MCF 10A (cell line): ENCODE measurements at regions not wholly inside any gene's neighbourhood (a gene's known extent, or its start where the extent isn't known, plus 50 kb on each side); places are given as distances from the start of the nearest gene placed in this dataset.

Source experiments
- BruUV-seq: library from RNA; stranded (reverse); fragments of 400-500 nt; replicated peaks from 2 replicates; lab custom pipeline; 2021; lab: Mats Ljungman, UMichigan
- CTCF ChIA-PET: fragments of 300-600 bp; sonication (Branson Sonifier 250); formaldehyde crosslinking; extraction: SDS; loops from one replicate; lab custom pipeline; 2021; ENCODE audit warnings: antibody characterized with exemption, inconsistent platforms; lab: Yijun Ruan, JAX
- POLR2A ChIA-PET: fragments of 300-600, 350-650 bp; sonication (Branson Sonifier 250); formaldehyde crosslinking; extraction: SDS; loops from one replicate; lab custom pipeline; 2020; ENCODE audit warnings: antibody characterized with exemption, inconsistent platforms; lab: Yijun Ruan, JAX
- DNase-seq: peaks from one replicate; pipeline ENCODE4 v3.0.0-alpha.2; 2018; ENCODE audit not compliant: unreplicated experiment
- H3K27ac Mint-ChIP-seq: one replicate; pipeline ENCODE4 v1.8.0; 2022; ENCODE audit warnings: mild to moderate bottlenecking, low read depth, mixed read lengths; ENCODE audit not compliant: unreplicated experiment
- H3K27me3 Mint-ChIP-seq: one replicate; pipeline ENCODE4 v1.8.0; 2022; ENCODE audit warnings: mixed read lengths; ENCODE audit not compliant: insufficient read depth, unreplicated experiment
- H3K36me3 Mint-ChIP-seq: one replicate; pipeline ENCODE4 v1.8.0; 2022; ENCODE audit warnings: mild to moderate bottlenecking, moderate library complexity, mixed read lengths; ENCODE audit not compliant: insufficient read depth, unreplicated experiment
- H3K4me1 Mint-ChIP-seq: one replicate; pipeline ENCODE4 v1.8.0; 2022; ENCODE audit warnings: mixed read lengths; ENCODE audit not compliant: insufficient read depth, unreplicated experiment
- H3K4me3 Mint-ChIP-seq: one replicate; pipeline ENCODE4 v1.8.0; 2022; ENCODE audit warnings: mild to moderate bottlenecking, moderate library complexity, mixed read lengths; ENCODE audit not compliant: unreplicated experiment
- H3K9me3 Mint-ChIP-seq: one replicate; pipeline ENCODE4 v1.8.0; 2022; ENCODE audit warnings: mixed read lengths; ENCODE audit not compliant: unreplicated experiment
- CTCF ChIP-seq: fragments of 200-600 bp; IDR thresholded peaks from one replicate; pipeline ENCODE4 v1.8.0; 2022; ENCODE audit warnings: antibody characterized with exemption, mild to moderate bottlenecking; ENCODE audit not compliant: unreplicated experiment
- intact Hi-C: fragments of 100-400 bp; cut with micrococcal nuclease; formaldehyde crosslinking; loops from 2 replicates; pipeline ENCODE4 v1.14.1; 2022

DNA sequence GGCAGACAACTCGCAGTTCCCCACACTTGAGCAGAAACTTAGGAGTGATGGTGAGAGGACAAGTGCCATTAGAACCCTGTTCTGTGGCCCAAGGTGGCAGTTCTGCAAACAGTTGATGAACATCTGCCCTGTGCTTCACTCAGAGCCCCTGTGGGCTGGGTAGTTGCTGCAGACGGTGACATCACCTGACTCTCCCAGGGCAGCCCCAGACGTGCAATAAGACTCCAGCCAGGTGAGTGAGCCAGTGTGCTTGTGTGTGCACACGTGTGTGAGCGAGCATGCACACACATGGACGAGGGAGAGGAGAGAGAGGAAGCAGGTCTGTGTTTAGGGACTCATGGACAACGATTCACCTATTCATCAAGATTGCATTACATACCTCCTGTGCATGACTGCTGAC lies 136.0 kb upstream of the GLI2 start:
- no peak overlapping the region for H3K4me3 Mint-ChIP-seq
- CTCF ChIA-PET: no interaction called here

DNA sequence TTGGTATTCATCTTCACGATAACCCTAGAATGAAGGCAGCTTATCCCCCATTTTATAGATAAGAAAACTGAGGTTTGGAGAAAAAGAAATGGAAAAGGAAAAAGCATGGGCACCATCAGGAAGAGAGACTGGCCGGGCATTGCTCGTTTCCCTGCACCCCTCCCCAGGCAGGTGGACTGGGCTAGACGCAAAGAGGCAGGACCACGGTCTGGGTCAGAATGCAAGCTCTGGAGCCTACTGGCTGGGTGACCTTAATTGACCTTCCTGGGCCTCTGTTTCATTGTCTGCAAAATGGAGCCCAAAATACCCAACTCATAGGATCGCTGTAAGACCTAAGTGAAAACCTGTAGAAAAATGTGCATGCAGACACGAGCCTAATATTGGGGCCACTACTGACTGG lies 135.3 kb upstream of the GLI2 start:
- intact Hi-C loops: no loop called here
- no TSS peak for BruUV-seq
- POLR2A ChIA-PET: interaction anchor here (0.6 to 1.1 kb wide), 2 partner anchors 13 to 20 kb away, joined by 3 to 5 read pairs; no protein-coding TSS in a partner anchor
- H3K36me3 Mint-ChIP-seq: no peaks in the 10 kb centered on the region
- H3K4me3 Mint-ChIP-seq: no peak overlapping the region
- no peaks in the 10 kb centered on the region for H3K9me3 Mint-ChIP-seq
- no peaks in the 10 kb centered on the region for H3K27me3 Mint-ChIP-seq
- no peak for DNase-seq
- CTCF ChIA-PET: interaction anchor here (0.6 kb wide), 1 partner anchor 50 kb away, joined by 3 read pairs; no protein-coding TSS in a partner anchor
- no peak for TF ChIP-seq CTCF
- H3K27ac Mint-ChIP-seq: no peak overlapping the region
- H3K4me1 Mint-ChIP-seq: peaks cover 20% of the 10 kb centered on the region

More for the DNA sequence above, 136.0 kb upstream of the GLI2 start:
- BruUV-seq: no TSS peak
- DNase-seq: no peak
- intact Hi-C loops: no loop called here
- no peak overlapping the region for H3K27ac Mint-ChIP-seq
- no peaks in the 10 kb centered on the region for H3K9me3 Mint-ChIP-seq
- TF ChIP-seq CTCF: no peak
- H3K27me3 Mint-ChIP-seq: no peaks in the 10 kb centered on the region
- POLR2A ChIA-PET: interaction anchor here (0.6 to 1.1 kb wide), 2 partner anchors 13 to 21 kb away, joined by 3 to 5 read pairs; no protein-coding TSS in a partner anchor
- no peaks in the 10 kb centered on the region for H3K36me3 Mint-ChIP-seq
- H3K4me1 Mint-ChIP-seq: peaks cover 24% of the 10 kb centered on the region

GRCh38 chr2:120600786-120601185 lies 134.9 kb upstream of the GLI2 start:
- H3K27me3 Mint-ChIP-seq: no peaks in the 10 kb centered on the region
- H3K27ac Mint-ChIP-seq: no peak overlapping the region
- intact Hi-C loops: no loop called here
- POLR2A ChIA-PET: interaction anchor here (1.1 kb wide), 1 partner anchor 19 kb away, joined by 5 read pairs; no protein-coding TSS in a partner anchor
- DNase-seq: no peak
- BruUV-seq: no TSS peak
- H3K4me3 Mint-ChIP-seq: no peak overlapping the region
- no peaks in the 10 kb centered on the region for H3K36me3 Mint-ChIP-seq
- H3K9me3 Mint-ChIP-seq: no peaks in the 10 kb centered on the region
- CTCF ChIA-PET: interaction anchor here (1.1 kb wide), 1 partner anchor 48 kb away, joined by 4 read pairs; no protein-coding TSS in a partner anchor
- no peak for TF ChIP-seq CTCF
- peaks cover 20% of the 10 kb centered on the region for H3K4me1 Mint-ChIP-seq

DNA sequence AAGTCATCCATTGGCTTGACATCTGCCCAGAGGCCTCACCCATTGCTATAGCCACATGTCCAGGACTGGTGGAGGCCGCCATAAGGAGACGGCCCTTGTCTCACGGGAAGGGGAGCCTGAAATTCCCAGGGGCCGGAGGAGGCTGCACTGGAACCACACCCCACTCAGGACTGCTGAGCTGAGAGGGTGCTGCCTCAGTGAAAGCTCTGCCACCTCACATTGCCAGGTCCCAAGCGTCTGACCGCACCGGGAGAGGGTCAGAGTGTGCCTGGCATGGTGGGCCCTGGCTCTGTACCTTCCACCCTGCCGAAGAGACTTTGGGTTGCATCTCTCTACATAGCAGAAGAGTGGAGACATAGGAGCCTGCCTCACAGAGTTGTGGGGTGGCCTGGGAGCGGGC lies 134.1 kb upstream of the GLI2 start:
- DNase-seq: no peak
- BruUV-seq: no TSS peak
- intact Hi-C loops: no loop called here
- Mint-ChIP-seq H3K4me3 (no peak overlapping the region), H3K9me3 (no peaks in the 10 kb centered on the region), H3K4me1 (peaks cover 20% of the 10 kb centered on the region), H3K36me3 (no peaks in the 10 kb centered on the region), H3K27me3 (no peaks in the 10 kb centered on the region), H3K27ac (no peak overlapping the region)
- TF ChIP-seq CTCF: no peak
- CTCF ChIA-PET: interaction anchor here (1.1 kb wide), 1 partner anchor 49 kb away, joined by 4 read pairs; no protein-coding TSS in a partner anchor
- POLR2A ChIA-PET: interaction anchor here (0.6 to 4.0 kb wide), 2 partner anchors 18 to 53 kb away, joined by 3 to 20 read pairs; no protein-coding TSS in a partner anchor
